SK-N-SH (cell line): ENCODE measurements at regions not wholly inside any gene's neighbourhood (a gene's known extent, or its start where the extent isn't known, plus 50 kb on each side); places are given as distances from the start of the nearest gene placed in this dataset.

ENCODE experiments used
- CTCF ChIA-PET: fragments of 300-600, 350-600 bp; formaldehyde crosslinking; extraction: SDS; loops from one replicate; lab custom pipeline; 2021; lab: Yijun Ruan, JAX
- POLR2A ChIA-PET: fragments of 350-600 bp; sonication (Branson Sonifier 250); formaldehyde crosslinking; extraction: SDS; loops from one replicate; lab custom pipeline; 2020; ENCODE audit warnings: antibody characterized with exemption, inconsistent platforms; lab: Yijun Ruan, JAX
- DNase-seq: peaks from one replicate; pipeline ENCODE4 v3.0.0; 2012
- H2AFZ ChIP-seq: fragments of 200-600 bp; sonication (generic); 2 replicates; pipeline ENCODE4 v1.8.1; 2016; ENCODE audit warnings: antibody characterized with exemption, mild to moderate bottlenecking, low read depth
- H3F3A ChIP-seq: fragments of 200-600 bp; sonication (generic); replicated peaks from 2 replicates; pipeline ENCODE3; 2016; ENCODE audit warnings: antibody characterized with exemption, mild to moderate bottlenecking; ENCODE audit not compliant: insufficient read depth
- H3K27ac ChIP-seq, 2 experiments: fragments of 200-500 bp in 1 of 2; fragments of 200-600 bp in 1 of 2; sonication (Bioruptor generic) in 1 of 2; sonication (generic), shearing (Covaris generic) in 1 of 2; 2 replicates each; pipeline versions ENCODE4 v1.5.1 to v1.6.1; 2014 to 2016; ENCODE audit warnings: low read depth in 2 of 2, inconsistent platforms in 1 of 2, low read length in 1 of 2, mild to moderate bottlenecking in 1 of 2, mixed read lengths in 1 of 2
- H3K27me3 ChIP-seq: fragments of 200-600 bp; sonication (generic), shearing (Covaris generic); 2 replicates; pipeline ENCODE4 v1.6.1; 2016; ENCODE audit warnings: mixed run types; ENCODE audit not compliant: insufficient read depth
- H3K36me3 ChIP-seq, 2 experiments: fragments of 200-500 bp in 1 of 2; fragments of 200-600 bp in 1 of 2; sonication (Bioruptor generic) in 1 of 2; sonication (generic) in 1 of 2; replicated peaks in 1 of 2; 2 replicates each; pipeline versions ENCODE3 to v1.5.1; 2014 to 2016; ENCODE audit warnings: low read length in 1 of 2, mild to moderate bottlenecking in 1 of 2; ENCODE audit not compliant: insufficient read depth in 2 of 2, control insufficient read depth in 1 of 2
- H3K4me1 ChIP-seq, 2 experiments: fragments of 200-500 bp in 1 of 2; fragments of 200-600 bp in 1 of 2; sonication (Bioruptor generic) in 1 of 2; sonication (generic), shearing (Covaris generic) in 1 of 2; 2 replicates each; pipeline versions ENCODE4 v1.5.1 to v1.6.1; 2014 to 2016; ENCODE audit warnings: low read depth in 1 of 2, low read length in 1 of 2, mixed run types in 1 of 2; ENCODE audit not compliant: insufficient read depth in 2 of 2, control insufficient read depth in 1 of 2
- H3K4me2 ChIP-seq: fragments of 200-600 bp; sonication (generic), shearing (Covaris generic); 2 replicates; pipeline ENCODE4 v1.6.1; 2017; ENCODE audit warnings: mixed run types
- H3K4me3 ChIP-seq, 2 experiments: fragments of 200-500 bp in 1 of 2; fragments of 200-600 bp in 1 of 2; sonication (Bioruptor generic) in 1 of 2; sonication (generic), shearing (Covaris generic) in 1 of 2; 2 replicates each; pipeline versions ENCODE4 v1.5.1 to v1.8.1; 2014 to 2016; ENCODE audit warnings: low read depth in 2 of 2, inconsistent platforms in 1 of 2, low read length in 1 of 2, mild to moderate bottlenecking in 1 of 2, mixed read lengths in 1 of 2, moderate library complexity in 1 of 2
- H3K79me2 ChIP-seq: fragments of 200-600 bp; sonication (generic); 2 replicates; pipeline ENCODE4 v1.8.1; 2017; ENCODE audit warnings: mild to moderate bottlenecking; ENCODE audit not compliant: insufficient read depth
- H3K9ac ChIP-seq: fragments of 200-600 bp; sonication (generic); 2 replicates; pipeline ENCODE4 v1.6.1; 2017; ENCODE audit warnings: mixed run types
- H3K9me2 ChIP-seq: fragments of 200-600 bp; sonication (generic); 2 replicates; pipeline ENCODE4 v1.6.1; 2017; ENCODE audit warnings: mixed run types
- H3K9me3 ChIP-seq: fragments of 200-600 bp; sonication (generic); 2 replicates; pipeline ENCODE4 v1.6.1; 2017; ENCODE audit warnings: mixed run types, mild to moderate bottlenecking, moderate library complexity
- H4K20me1 ChIP-seq: fragments of 200-600 bp; sonication (generic); 2 replicates; pipeline ENCODE4 v1.6.1; 2017; ENCODE audit warnings: mild to moderate bottlenecking, mixed run types; ENCODE audit not compliant: insufficient read depth
- ELF1 ChIP-seq: IDR thresholded peaks from 2 replicates; pipeline ENCODE4 v1.4.0; 2012
- EP300 ChIP-seq, 2 experiments: IDR thresholded peaks; 2 replicates each; pipeline versions ENCODE4 v1.4.0 to v1.6.1; 2012; ENCODE audit warnings: borderline replicate concordance in 1 of 2, low read depth in 1 of 2, low read length in 1 of 2
- FOXM1 ChIP-seq: IDR thresholded peaks from 2 replicates; pipeline ENCODE4 v1.4.0; 2012; ENCODE audit warnings: low read depth, mild to moderate bottlenecking
- GABPA ChIP-seq: IDR thresholded peaks from 2 replicates; pipeline ENCODE4 v1.4.0; 2012; ENCODE audit warnings: low read depth, mild to moderate bottlenecking
- GATA2 ChIP-seq: sonication (generic); formaldehyde crosslinking; IDR thresholded peaks from 2 replicates; pipeline ENCODE4 v1.5.0; 2020; ENCODE audit warnings: mild to moderate bottlenecking, missing genetic modification reagents
- MAX ChIP-seq: IDR thresholded peaks from 2 replicates; pipeline ENCODE4 v1.4.0; 2012; ENCODE audit warnings: low read depth
- MEF2A ChIP-seq: IDR thresholded peaks from 2 replicates; pipeline ENCODE4 v1.4.0; 2012; ENCODE audit warnings: low read depth, borderline replicate concordance
- MXI1 ChIP-seq: IDR thresholded peaks from 2 replicates; pipeline ENCODE4 v1.6.1; 2012; ENCODE audit warnings: mild to moderate bottlenecking, low read depth, low read length, improper control_type of control experiment
- NFIC ChIP-seq: IDR thresholded peaks from 2 replicates; pipeline ENCODE4 v1.4.0; 2012; ENCODE audit warnings: borderline replicate concordance
- PBX3 ChIP-seq: IDR thresholded peaks from 2 replicates; pipeline ENCODE4; 2012
- RAD21 ChIP-seq: IDR thresholded peaks from 2 replicates; pipeline ENCODE4 v1.6.1; 2012; ENCODE audit warnings: mild to moderate bottlenecking, low read length
- RFX5 ChIP-seq: IDR thresholded peaks from 2 replicates; pipeline ENCODE4 v1.6.1; 2012; ENCODE audit warnings: mild to moderate bottlenecking, improper control_type of control experiment, low read length
- TCF12 ChIP-seq: IDR thresholded peaks from 2 replicates; pipeline ENCODE4 v1.4.0; 2012
- TEAD4 ChIP-seq: IDR thresholded peaks from 2 replicates; pipeline ENCODE4 v1.4.0; 2012; ENCODE audit warnings: mild to moderate bottlenecking, borderline replicate concordance; ENCODE audit not compliant: insufficient read depth
- WGBS: methylation state at CpG from one replicate; pipeline ENCODE4 v1.1.6; 2017; ENCODE audit warnings: low lambda C conversion rate; 5-methylcytosine and 5-hydroxymethylcytosine counted together

GRCh38 chr5:5572010-5572865, 149.8 kb downstream of the ICE1 start:
- no peaks in the 10 kb centered on the region for H3K79me2 ChIP-seq
- no peaks in the 10 kb centered on the region for H4K20me1 ChIP-seq
- POLR2A ChIA-PET: no interaction called here
- CTCF ChIA-PET: no interaction called here
- no peak overlapping the region for H3K9ac ChIP-seq
- no peaks in the 10 kb centered on the region for H3K36me3 ChIP-seq
- H3K27ac ChIP-seq: no peak overlapping the region; a peak in 1 of 4 replicates
- TF ChIP-seq EP300 (IDR thresholded peaks at IDR 0.05; ENCODE audit: borderline replicate concordance in 1 of 2, low read depth in 1 of 2, low read length in 1 of 2) (no peak), GABPA (no peak)
- H2AFZ ChIP-seq: no peak overlapping the region
- no peaks in the 10 kb centered on the region for H3K9me2 ChIP-seq
- no peaks in the 10 kb centered on the region for H3F3A ChIP-seq
- 55% methylated on average over 29 of the region's 29 CpGs for WGBS
- no peak overlapping the region for H3K4me3 ChIP-seq
- DNase-seq: no peak
- no peaks in the 10 kb centered on the region for H3K9me3 ChIP-seq
- H3K27me3 ChIP-seq: no peaks in the 10 kb centered on the region
- peaks cover 0 to 21% of the 10 kb centered on the region in 2 experiments; a peak in 1 of 4 replicates for H3K4me1 ChIP-seq
- no peak overlapping the region for H3K4me2 ChIP-seq

- no peak overlapping the region for H3K4me2 ChIP-seq
- no peaks in the 10 kb centered on the region for H3K27me3 ChIP-seq
- WGBS: 67% methylated on average over 7 of the region's 8 CpGs
- H3K27ac ChIP-seq: no peak overlapping the region; a peak in 1 of 4 replicates
- H3K79me2 ChIP-seq: no peaks in the 10 kb centered on the region
- H2AFZ ChIP-seq: no peak overlapping the region
- TF ChIP-seq TCF12: no peak
- TF ChIP-seq MAX: no peak
- no peak for TF ChIP-seq RFX5
- TF ChIP-seq FOXM1: no peak
- no peak for TF ChIP-seq MEF2A
- TF ChIP-seq RAD21: no peak
- TF ChIP-seq PBX3: no peak
- TF ChIP-seq ELF1: no peak
- TF ChIP-seq GATA2: no peak
- no peak for TF ChIP-seq NFIC
- TF ChIP-seq MXI1: no peak
- TF ChIP-seq TEAD4: no peak
- CTCF ChIA-PET: interaction anchor here (1.0 kb wide), 1 partner anchor 73 kb away, joined by 5 read pairs; no protein-coding TSS in a partner anchor
- H3K9ac ChIP-seq: no peak overlapping the region
- no peaks in the 10 kb centered on the region for H3K9me2 ChIP-seq
- H3F3A ChIP-seq: no peaks in the 10 kb centered on the region
- no peak for DNase-seq
- peaks cover 0 to 21% of the 10 kb centered on the region in 2 experiments; a peak in 1 of 4 replicates for H3K4me1 ChIP-seq
- H3K9me3 ChIP-seq: no peaks in the 10 kb centered on the region
- POLR2A ChIA-PET: no interaction called here
- no peaks in the 10 kb centered on the region for H3K36me3 ChIP-seq
- H3K4me3 ChIP-seq: no peak overlapping the region
- H4K20me1 ChIP-seq: no peaks in the 10 kb centered on the region
These were observed 148.2 kb downstream of the ICE1 start for GRCh38 chr5:5570646-5571045.
